ENCODE measurements at regions not wholly inside any gene's neighbourhood (a gene's known extent, or its start where the extent isn't known, plus 50 kb on each side); places are given as distances from the start of the nearest gene placed in this dataset.

GRCh38 chr12:24746006-24746671, 202.8 kb downstream of the BCAT1 start:
- TF ChIP-seq, protein P1, sequence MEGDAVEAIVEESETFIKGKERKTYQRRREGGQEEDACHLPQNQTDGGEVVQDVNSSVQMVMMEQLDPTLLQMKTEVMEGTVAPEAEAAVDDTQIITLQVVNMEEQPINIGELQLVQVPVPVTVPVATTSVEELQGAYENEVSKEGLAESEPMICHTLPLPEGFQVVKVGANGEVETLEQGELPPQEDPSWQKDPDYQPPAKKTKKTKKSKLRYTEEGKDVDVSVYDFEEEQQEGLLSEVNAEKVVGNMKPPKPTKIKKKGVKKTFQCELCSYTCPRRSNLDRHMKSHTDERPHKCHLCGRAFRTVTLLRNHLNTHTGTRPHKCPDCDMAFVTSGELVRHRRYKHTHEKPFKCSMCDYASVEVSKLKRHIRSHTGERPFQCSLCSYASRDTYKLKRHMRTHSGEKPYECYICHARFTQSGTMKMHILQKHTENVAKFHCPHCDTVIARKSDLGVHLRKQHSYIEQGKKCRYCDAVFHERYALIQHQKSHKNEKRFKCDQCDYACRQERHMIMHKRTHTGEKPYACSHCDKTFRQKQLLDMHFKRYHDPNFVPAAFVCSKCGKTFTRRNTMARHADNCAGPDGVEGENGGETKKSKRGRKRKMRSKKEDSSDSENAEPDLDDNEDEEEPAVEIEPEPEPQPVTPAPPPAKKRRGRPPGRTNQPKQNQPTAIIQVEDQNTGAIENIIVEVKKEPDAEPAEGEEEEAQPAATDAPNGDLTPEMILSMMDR (IDR thresholded peaks at IDR 0.05) = no peak
- TF ChIP-seq EP300 (IDR thresholded peaks at IDR 0.05) = no peak
- no peak for TF ChIP-seq POLR2A (IDR thresholded peaks at IDR 0.05)
- TF ChIP-seq POLR2AphosphoS5 (IDR thresholded peaks at IDR 0.05) = no peak

Measured in stomach (tissue), 4 donors.